Osteocyte (in vitro differentiated cells): ENCODE measurements at regions not wholly inside any gene's neighbourhood (a gene's known extent, or its start where the extent isn't known, plus 50 kb on each side); places are given as distances from the start of the nearest gene placed in this dataset.

Source experiments
- DNase-seq: peaks from one replicate; pipeline ENCODE4 v3.0.0; 2021; ENCODE audit warnings: mixed read lengths; ENCODE audit not compliant: unreplicated experiment; ENCODE audit errors: extremely low spot score
- H3K27ac Mint-ChIP-seq: one replicate; pipeline ENCODE4 v1.8.0; 2021; ENCODE audit warnings: mild to moderate bottlenecking, mixed read lengths; ENCODE audit not compliant: unreplicated experiment
- H3K27me3 Mint-ChIP-seq: one replicate; pipeline ENCODE4 v1.8.0; 2021; ENCODE audit warnings: mixed read lengths; ENCODE audit not compliant: unreplicated experiment
- H3K36me3 Mint-ChIP-seq: one replicate; pipeline ENCODE4 v1.8.0; 2021; ENCODE audit warnings: mixed read lengths; ENCODE audit not compliant: unreplicated experiment
- H3K4me1 Mint-ChIP-seq: one replicate; pipeline ENCODE4 v1.8.0; 2021; ENCODE audit warnings: mixed read lengths; ENCODE audit not compliant: unreplicated experiment
- H3K4me3 Mint-ChIP-seq: one replicate; pipeline ENCODE4 v1.8.0; 2021; ENCODE audit warnings: mild to moderate bottlenecking, moderate library complexity, mixed read lengths; ENCODE audit not compliant: unreplicated experiment
- H3K9me3 Mint-ChIP-seq: one replicate; pipeline ENCODE4 v1.8.0; 2021; ENCODE audit warnings: mixed read lengths; ENCODE audit not compliant: unreplicated experiment
- CTCF ChIP-seq: fragments of 200-600 bp; sonication (generic); IDR thresholded peaks from 2 replicates; pipeline ENCODE4 v1.5.0; 2021; ENCODE audit warnings: antibody characterized with exemption, mild to moderate bottlenecking, moderate library complexity

- H3K27me3 Mint-ChIP-seq, result peaks cover 9% of the 10 kb centered on the region
- no peak for TF ChIP-seq CTCF
- H3K4me1 Mint-ChIP-seq, result no peaks in the 10 kb centered on the region
- no peak overlapping the region for H3K4me3 Mint-ChIP-seq
- no peak for DNase-seq
- no peak overlapping the region for H3K27ac Mint-ChIP-seq
- H3K9me3 Mint-ChIP-seq, result no peaks in the 10 kb centered on the region
- H3K36me3 Mint-ChIP-seq, result no peaks in the 10 kb centered on the region
Measured at GRCh38 chr18:42525905-42526304, 570.9 kb downstream of the PIK3C3 start.

GRCh38 chr18:42527766-42528165 is 572.7 kb downstream of the PIK3C3 start:
- no peak for TF ChIP-seq CTCF
- Mint-ChIP-seq H3K9me3 (no peaks in the 10 kb centered on the region), H3K27me3 (peaks cover 9% of the 10 kb centered on the region), H3K4me1 (no peaks in the 10 kb centered on the region), H3K27ac (no peak overlapping the region), H3K36me3 (no peaks in the 10 kb centered on the region), H3K4me3 (no peak overlapping the region)
- DNase-seq, result no peak

- DNase-seq, result no peak
- no peak for TF ChIP-seq CTCF
- Mint-ChIP-seq H3K9me3 (no peaks in the 10 kb centered on the region), H3K27ac (no peak overlapping the region), H3K4me3 (no peak overlapping the region), H3K27me3 (no peaks in the 10 kb centered on the region), H3K36me3 (no peaks in the 10 kb centered on the region), H3K4me1 (no peaks in the 10 kb centered on the region)
Measured at GRCh38 chr18:42530276-42530675, 575.2 kb downstream of the PIK3C3 start.

GRCh38 chr18:42532119-42532518 is 577.1 kb downstream of the PIK3C3 start:
- Mint-ChIP-seq H3K4me1 (no peaks in the 10 kb centered on the region), H3K9me3 (no peaks in the 10 kb centered on the region), H3K27me3 (peaks cover 3% of the 10 kb centered on the region), H3K27ac (no peak overlapping the region), H3K36me3 (no peaks in the 10 kb centered on the region), H3K4me3 (no peak overlapping the region)
- no peak for DNase-seq
- TF ChIP-seq CTCF, result no peak

GRCh38 chr18:42533009-42533575 is 578.1 kb downstream of the PIK3C3 start:
- no peaks in the 10 kb centered on the region for H3K36me3 Mint-ChIP-seq
- no peak for TF ChIP-seq CTCF
- no peaks in the 10 kb centered on the region for H3K4me1 Mint-ChIP-seq
- DNase-seq, result no peak
- no peak overlapping the region for H3K4me3 Mint-ChIP-seq
- H3K27me3 Mint-ChIP-seq, result peaks cover 7% of the 10 kb centered on the region
- H3K9me3 Mint-ChIP-seq, result no peaks in the 10 kb centered on the region
- H3K27ac Mint-ChIP-seq, result no peak overlapping the region
